ENCODE measurements at regions not wholly inside any gene's neighbourhood (a gene's known extent, or its start where the extent isn't known, plus 50 kb on each side); places are given as distances from the start of the nearest gene placed in this dataset.

DNA sequence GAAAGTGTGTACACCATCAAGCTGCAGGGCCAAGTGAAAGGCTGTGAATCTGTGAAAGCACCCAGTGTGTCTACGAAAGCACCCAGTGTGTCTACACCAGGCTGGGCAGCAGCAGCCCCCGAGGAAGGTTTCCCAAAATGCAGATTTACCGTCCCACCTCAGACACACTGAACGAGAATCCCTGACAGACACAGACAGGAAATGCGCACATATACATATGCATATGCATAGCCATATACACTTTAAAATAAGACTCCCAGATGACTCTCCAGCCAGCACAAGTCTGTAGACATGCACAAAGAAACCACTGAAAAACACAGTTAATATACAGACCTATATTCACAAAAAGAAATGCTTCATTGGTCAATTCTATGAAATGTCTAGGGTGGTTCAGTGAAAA, 155.5 kb upstream of the OPCML start:
- TF ChIP-seq, protein P1, sequence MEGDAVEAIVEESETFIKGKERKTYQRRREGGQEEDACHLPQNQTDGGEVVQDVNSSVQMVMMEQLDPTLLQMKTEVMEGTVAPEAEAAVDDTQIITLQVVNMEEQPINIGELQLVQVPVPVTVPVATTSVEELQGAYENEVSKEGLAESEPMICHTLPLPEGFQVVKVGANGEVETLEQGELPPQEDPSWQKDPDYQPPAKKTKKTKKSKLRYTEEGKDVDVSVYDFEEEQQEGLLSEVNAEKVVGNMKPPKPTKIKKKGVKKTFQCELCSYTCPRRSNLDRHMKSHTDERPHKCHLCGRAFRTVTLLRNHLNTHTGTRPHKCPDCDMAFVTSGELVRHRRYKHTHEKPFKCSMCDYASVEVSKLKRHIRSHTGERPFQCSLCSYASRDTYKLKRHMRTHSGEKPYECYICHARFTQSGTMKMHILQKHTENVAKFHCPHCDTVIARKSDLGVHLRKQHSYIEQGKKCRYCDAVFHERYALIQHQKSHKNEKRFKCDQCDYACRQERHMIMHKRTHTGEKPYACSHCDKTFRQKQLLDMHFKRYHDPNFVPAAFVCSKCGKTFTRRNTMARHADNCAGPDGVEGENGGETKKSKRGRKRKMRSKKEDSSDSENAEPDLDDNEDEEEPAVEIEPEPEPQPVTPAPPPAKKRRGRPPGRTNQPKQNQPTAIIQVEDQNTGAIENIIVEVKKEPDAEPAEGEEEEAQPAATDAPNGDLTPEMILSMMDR (IDR thresholded peaks at IDR 0.05 in 4 of 5, conservative IDR thresholded peaks at IDR 0.05 in 1 of 5) = no peak
- no peak for TF ChIP-seq POLR2A (IDR thresholded peaks at IDR 0.05)

Data from gastrocnemius medialis (tissue), 4 donors.